Liver (tissue), 3 donors: ENCODE measurements at regions not wholly inside any gene's neighbourhood (a gene's known extent, or its start where the extent isn't known, plus 50 kb on each side); places are given as distances from the start of the nearest gene placed in this dataset.

ENCODE experiments used
- ATF3 ChIP-seq: IDR thresholded peaks from 2 replicates; pipeline ENCODE4 v1.6.1; 2016; ENCODE audit warnings: antibody characterized with exemption
- CTCF ChIP-seq: fragments of 150-350 bp; IDR thresholded peaks from 2 replicates; pipeline ENCODE4 v1.5.1; 2017; ENCODE audit warnings: improper control_type of control experiment, low read depth, low read length; ENCODE audit not compliant: missing input control
- EGR1 ChIP-seq, 2 donors: IDR thresholded peaks; 2 replicates each; pipeline ENCODE4 v1.6.1; 2016 to 2018; ENCODE audit warnings: antibody characterized with exemption in 2 of 2, low read depth in 2 of 2
- GABPA ChIP-seq, 2 donors: IDR thresholded peaks in 1 of 2; conservative IDR thresholded peaks in 1 of 2; 2 replicates each; pipeline ENCODE4 v1.6.1; 2016; ENCODE audit warnings: antibody characterized with exemption in 2 of 2, mild to moderate bottlenecking in 1 of 2, moderate library complexity in 1 of 2
- HNF4G ChIP-seq: IDR thresholded peaks from 2 replicates; pipeline ENCODE4 v1.6.1; 2016; ENCODE audit warnings: antibody characterized with exemption
- JUND ChIP-seq, 2 donors: IDR thresholded peaks; 2 replicates each; pipeline ENCODE4 v1.6.1; 2016; ENCODE audit warnings: antibody characterized with exemption in 2 of 2
- MAX ChIP-seq: IDR thresholded peaks from 2 replicates; pipeline ENCODE4 v1.6.1; 2016; ENCODE audit warnings: antibody characterized with exemption
- NR2F2 ChIP-seq: IDR thresholded peaks from 2 replicates; pipeline ENCODE4 v1.6.1; 2016; ENCODE audit warnings: antibody characterized with exemption
- RAD21 ChIP-seq, 2 donors: IDR thresholded peaks; 2 replicates each; pipeline ENCODE4 v1.6.1; 2016; ENCODE audit warnings: antibody characterized with exemption in 2 of 2, mild to moderate bottlenecking in 2 of 2
- REST ChIP-seq: IDR thresholded peaks from 2 replicates; pipeline ENCODE4 v1.6.1; 2016; ENCODE audit warnings: antibody characterized with exemption, mild to moderate bottlenecking
- SP1 ChIP-seq: IDR thresholded peaks from 2 replicates; pipeline ENCODE4 v1.6.1; 2018; ENCODE audit warnings: antibody characterized with exemption, mild to moderate bottlenecking
- TAF1 ChIP-seq: conservative IDR thresholded peaks from 2 replicates; pipeline ENCODE4 v1.6.1; 2016; ENCODE audit warnings: antibody characterized with exemption, mild to moderate bottlenecking
- YY1 ChIP-seq: IDR thresholded peaks from 2 replicates; pipeline ENCODE4 v1.6.1; 2016; ENCODE audit warnings: antibody characterized with exemption, mild to moderate bottlenecking
- ZBTB33 ChIP-seq: IDR thresholded peaks from 2 replicates; pipeline ENCODE4 v1.6.1; 2016; ENCODE audit warnings: antibody characterized with exemption
- donor health status: healthy.
- donor health status: healthy.

- no peak for TF ChIP-seq CTCF
- no peak for TF ChIP-seq YY1
- no peak for TF ChIP-seq REST
- no peak for TF ChIP-seq SP1
- no peak for TF ChIP-seq MAX
- no peak for TF ChIP-seq TAF1
- no peak for TF ChIP-seq ZBTB33
- TF ChIP-seq EGR1 (IDR thresholded peaks at IDR 0.05; ENCODE audit: low read depth in 2 of 2), result no peak
- no peak for TF ChIP-seq NR2F2
- TF ChIP-seq ATF3, result no peak
- no peak for TF ChIP-seq GABPA (IDR thresholded peaks at IDR 0.05 in 1 of 2, conservative IDR thresholded peaks at IDR 0.05 in 1 of 2)
- TF ChIP-seq HNF4G, result no peak
- TF ChIP-seq JUND (IDR thresholded peaks at IDR 0.05), result no peak
- no peak for TF ChIP-seq RAD21 (IDR thresholded peaks at IDR 0.05)
These were observed 113.3 kb upstream of the CAST start for GRCh38 chr5:96548905-96549304.
